Cardiac muscle cell (in vitro differentiated cells and primary cell): ENCODE measurements at regions not wholly inside any gene's neighbourhood (a gene's known extent, or its start where the extent isn't known, plus 50 kb on each side); places are given as distances from the start of the nearest gene placed in this dataset.

Source experiments
- DNase-seq, 2 donors: peaks; one replicate each; pipeline versions ENCODE4 v3.0.0 to v3.0.0-alpha.2; 2010 to 2017; ENCODE audit warnings: low read depth in 1 of 2, low spot score in 1 of 2
- H3K27ac ChIP-seq: fragments of 200-600 bp; sonication (generic); 2 replicates; pipeline ENCODE4 v1.5.1; 2016
- H3K27me3 ChIP-seq: fragments of 200-600 bp; sonication (generic); 2 replicates; pipeline ENCODE4 v1.6.0; 2016; ENCODE audit warnings: control low read depth
- H3K36me3 ChIP-seq: fragments of 200-600 bp; sonication (generic); 2 replicates; pipeline ENCODE4 v1.5.1; 2016; ENCODE audit warnings: control low read depth
- H3K4me1 ChIP-seq: fragments of 200-600 bp; sonication (generic); 2 replicates; pipeline ENCODE4 v1.8.1; 2017; ENCODE audit warnings: low read depth, mild to moderate bottlenecking, mixed run types
- H3K4me3 ChIP-seq: fragments of 200-600 bp; sonication (generic); 2 replicates; pipeline ENCODE4 v1.5.1; 2016; ENCODE audit warnings: mild to moderate bottlenecking
- H3K9me3 ChIP-seq: fragments of 200-600 bp; sonication (generic); 2 replicates; pipeline ENCODE4 v1.5.1; 2017; ENCODE audit warnings: low read depth, mild to moderate bottlenecking, control low read depth
- CTCF ChIP-seq: IDR thresholded peaks from 2 replicates; pipeline ENCODE4 v1.5.1; 2012; ENCODE audit warnings: low read depth, mild to moderate bottlenecking, low read length

GRCh38 chr2:38435775-38436174 is 58.7 kb upstream of the ATL2 start:
- Histone ChIP-seq H3K9me3 (no peaks in the 10 kb centered on the region), H3K4me3 (no peak overlapping the region), H3K4me1 (peaks cover 5% of the 10 kb centered on the region), H3K27ac (no peak overlapping the region), H3K27me3 (no peaks in the 10 kb centered on the region), H3K36me3 (no peaks in the 10 kb centered on the region)
- TF ChIP-seq CTCF: no peak
- DNase-seq: no peak

GRCh38 chr2:38434595-38434994 is 57.5 kb upstream of the ATL2 start:
- H3K4me1 ChIP-seq: peaks cover under 1% of the 10 kb centered on the region
- H3K27me3 ChIP-seq: no peaks in the 10 kb centered on the region
- H3K36me3 ChIP-seq: no peaks in the 10 kb centered on the region
- DNase-seq: no peak
- H3K27ac ChIP-seq: no peak overlapping the region
- TF ChIP-seq CTCF: no peak
- no peaks in the 10 kb centered on the region for H3K9me3 ChIP-seq
- no peak overlapping the region for H3K4me3 ChIP-seq

GRCh38 chr2:38433607-38433975 is 56.5 kb upstream of the ATL2 start:
- H3K4me3 ChIP-seq: no peak overlapping the region
- no peaks in the 10 kb centered on the region for H3K4me1 ChIP-seq
- H3K27ac ChIP-seq: no peak overlapping the region
- DNase-seq: no peak
- no peaks in the 10 kb centered on the region for H3K36me3 ChIP-seq
- TF ChIP-seq CTCF: no peak
- no peaks in the 10 kb centered on the region for H3K9me3 ChIP-seq
- H3K27me3 ChIP-seq: no peaks in the 10 kb centered on the region

GRCh38 chr2:38432820-38433606 is 55.9 kb upstream of the ATL2 start:
- DNase-seq: no peak
- no peaks in the 10 kb centered on the region for H3K27me3 ChIP-seq
- no peak for TF ChIP-seq CTCF
- H3K4me3 ChIP-seq: no peak overlapping the region
- H3K36me3 ChIP-seq: no peaks in the 10 kb centered on the region
- no peaks in the 10 kb centered on the region for H3K4me1 ChIP-seq
- H3K9me3 ChIP-seq: no peaks in the 10 kb centered on the region
- H3K27ac ChIP-seq: no peak overlapping the region

GRCh38 chr2:38430597-38431207 is 53.6 kb upstream of the ATL2 start:
- Histone ChIP-seq H3K36me3 (no peaks in the 10 kb centered on the region), H3K9me3 (no peaks in the 10 kb centered on the region), H3K4me1 (no peaks in the 10 kb centered on the region), H3K27ac (no peak overlapping the region), H3K27me3 (no peaks in the 10 kb centered on the region), H3K4me3 (no peak overlapping the region)
- DNase-seq: no peak
- TF ChIP-seq CTCF: no peak
